SK-N-SH (cell line): ENCODE measurements at regions not wholly inside any gene's neighbourhood (a gene's known extent, or its start where the extent isn't known, plus 50 kb on each side); places are given as distances from the start of the nearest gene placed in this dataset.

Source experiments
- CTCF ChIA-PET: fragments of 300-600, 350-600 bp; formaldehyde crosslinking; extraction: SDS; loops from one replicate; lab custom pipeline; 2021; lab: Yijun Ruan, JAX
- POLR2A ChIA-PET: fragments of 350-600 bp; sonication (Branson Sonifier 250); formaldehyde crosslinking; extraction: SDS; loops from one replicate; lab custom pipeline; 2020; ENCODE audit warnings: antibody characterized with exemption, inconsistent platforms; lab: Yijun Ruan, JAX
- DNase-seq: peaks from one replicate; pipeline ENCODE4 v3.0.0; 2012
- H2AFZ ChIP-seq: fragments of 200-600 bp; sonication (generic); 2 replicates; pipeline ENCODE4 v1.8.1; 2016; ENCODE audit warnings: antibody characterized with exemption, mild to moderate bottlenecking, low read depth
- H3F3A ChIP-seq: fragments of 200-600 bp; sonication (generic); replicated peaks from 2 replicates; pipeline ENCODE3; 2016; ENCODE audit warnings: antibody characterized with exemption, mild to moderate bottlenecking; ENCODE audit not compliant: insufficient read depth
- H3K27ac ChIP-seq, 2 experiments: fragments of 200-500 bp in 1 of 2; fragments of 200-600 bp in 1 of 2; sonication (Bioruptor generic) in 1 of 2; sonication (generic), shearing (Covaris generic) in 1 of 2; 2 replicates each; pipeline versions ENCODE4 v1.5.1 to v1.6.1; 2014 to 2016; ENCODE audit warnings: low read depth in 2 of 2, inconsistent platforms in 1 of 2, low read length in 1 of 2, mild to moderate bottlenecking in 1 of 2, mixed read lengths in 1 of 2
- H3K27me3 ChIP-seq: fragments of 200-600 bp; sonication (generic), shearing (Covaris generic); 2 replicates; pipeline ENCODE4 v1.6.1; 2016; ENCODE audit warnings: mixed run types; ENCODE audit not compliant: insufficient read depth
- H3K36me3 ChIP-seq, 2 experiments: fragments of 200-500 bp in 1 of 2; fragments of 200-600 bp in 1 of 2; sonication (Bioruptor generic) in 1 of 2; sonication (generic) in 1 of 2; replicated peaks in 1 of 2; 2 replicates each; pipeline versions ENCODE3 to v1.5.1; 2014 to 2016; ENCODE audit warnings: low read length in 1 of 2, mild to moderate bottlenecking in 1 of 2; ENCODE audit not compliant: insufficient read depth in 2 of 2, control insufficient read depth in 1 of 2
- H3K4me1 ChIP-seq, 2 experiments: fragments of 200-500 bp in 1 of 2; fragments of 200-600 bp in 1 of 2; sonication (Bioruptor generic) in 1 of 2; sonication (generic), shearing (Covaris generic) in 1 of 2; 2 replicates each; pipeline versions ENCODE4 v1.5.1 to v1.6.1; 2014 to 2016; ENCODE audit warnings: low read depth in 1 of 2, low read length in 1 of 2, mixed run types in 1 of 2; ENCODE audit not compliant: insufficient read depth in 2 of 2, control insufficient read depth in 1 of 2
- H3K4me2 ChIP-seq: fragments of 200-600 bp; sonication (generic), shearing (Covaris generic); 2 replicates; pipeline ENCODE4 v1.6.1; 2017; ENCODE audit warnings: mixed run types
- H3K4me3 ChIP-seq, 2 experiments: fragments of 200-500 bp in 1 of 2; fragments of 200-600 bp in 1 of 2; sonication (Bioruptor generic) in 1 of 2; sonication (generic), shearing (Covaris generic) in 1 of 2; 2 replicates each; pipeline versions ENCODE4 v1.5.1 to v1.8.1; 2014 to 2016; ENCODE audit warnings: low read depth in 2 of 2, inconsistent platforms in 1 of 2, low read length in 1 of 2, mild to moderate bottlenecking in 1 of 2, mixed read lengths in 1 of 2, moderate library complexity in 1 of 2
- H3K79me2 ChIP-seq: fragments of 200-600 bp; sonication (generic); 2 replicates; pipeline ENCODE4 v1.8.1; 2017; ENCODE audit warnings: mild to moderate bottlenecking; ENCODE audit not compliant: insufficient read depth
- H3K9ac ChIP-seq: fragments of 200-600 bp; sonication (generic); 2 replicates; pipeline ENCODE4 v1.6.1; 2017; ENCODE audit warnings: mixed run types
- H3K9me2 ChIP-seq: fragments of 200-600 bp; sonication (generic); 2 replicates; pipeline ENCODE4 v1.6.1; 2017; ENCODE audit warnings: mixed run types
- H3K9me3 ChIP-seq: fragments of 200-600 bp; sonication (generic); 2 replicates; pipeline ENCODE4 v1.6.1; 2017; ENCODE audit warnings: mixed run types, mild to moderate bottlenecking, moderate library complexity
- H4K20me1 ChIP-seq: fragments of 200-600 bp; sonication (generic); 2 replicates; pipeline ENCODE4 v1.6.1; 2017; ENCODE audit warnings: mild to moderate bottlenecking, mixed run types; ENCODE audit not compliant: insufficient read depth
- EP300 ChIP-seq, 2 experiments: IDR thresholded peaks; 2 replicates each; pipeline versions ENCODE4 v1.4.0 to v1.6.1; 2012; ENCODE audit warnings: borderline replicate concordance in 1 of 2, low read depth in 1 of 2, low read length in 1 of 2
- FOXM1 ChIP-seq: IDR thresholded peaks from 2 replicates; pipeline ENCODE4 v1.4.0; 2012; ENCODE audit warnings: low read depth, mild to moderate bottlenecking
- NRF1 ChIP-seq: IDR thresholded peaks from 2 replicates; pipeline ENCODE4 v1.6.1; 2012; ENCODE audit warnings: low read depth, mild to moderate bottlenecking, low read length
- RAD21 ChIP-seq: IDR thresholded peaks from 2 replicates; pipeline ENCODE4 v1.6.1; 2012; ENCODE audit warnings: mild to moderate bottlenecking, low read length
- RCOR1 ChIP-seq: fragments of 150-350 bp; IDR thresholded peaks from 2 replicates; pipeline ENCODE4 v1.6.1; 2017; ENCODE audit warnings: antibody characterized with exemption, low read length
- RFX5 ChIP-seq: IDR thresholded peaks from 2 replicates; pipeline ENCODE4 v1.6.1; 2012; ENCODE audit warnings: mild to moderate bottlenecking, improper control_type of control experiment, low read length
- SIN3A ChIP-seq: IDR thresholded peaks from 2 replicates; pipeline ENCODE4 v1.6.1; 2012; ENCODE audit warnings: low read depth, mild to moderate bottlenecking, low read length, moderate library complexity, borderline replicate concordance
- WGBS: methylation state at CpG from one replicate; pipeline ENCODE4 v1.1.6; 2017; ENCODE audit warnings: low lambda C conversion rate; 5-methylcytosine and 5-hydroxymethylcytosine counted together
- TF ChIP-seq, protein P1 (sequence below): IDR thresholded peaks from 2 replicates; pipeline ENCODE4; 2012
- TF ChIP-seq, protein P2 (sequence below): IDR thresholded peaks from 2 replicates; pipeline ENCODE4 v1.6.1; 2012; ENCODE audit warnings: mild to moderate bottlenecking, low read depth, low read length, moderate library complexity
- TF ChIP-seq, protein P3 (sequence below): IDR thresholded peaks from 2 replicates; pipeline ENCODE4 v1.4.0; 2012; ENCODE audit warnings: low read depth, borderline replicate concordance

DNA sequence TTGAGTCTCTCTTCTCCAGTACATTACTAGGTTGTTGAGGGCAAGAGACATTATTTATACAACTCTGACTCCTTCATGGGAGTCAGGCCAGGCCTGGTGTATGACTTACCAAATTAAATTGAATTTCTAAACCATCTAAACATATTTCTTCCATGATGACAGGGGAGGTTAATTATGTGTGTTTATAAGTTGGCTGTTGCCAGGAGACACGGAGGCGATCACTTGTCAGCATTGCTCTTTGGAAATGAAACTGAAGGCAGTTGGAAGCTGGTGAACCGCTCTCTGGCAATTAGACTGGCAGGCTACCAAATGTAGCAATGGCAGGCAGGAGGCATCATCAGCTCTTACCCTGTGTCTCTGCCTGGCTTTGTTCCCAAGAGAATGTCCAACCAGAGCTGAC is 241.4 kb downstream of the KCNS3 start:
- H3K27ac ChIP-seq: no peak overlapping the region
- H3K4me2 ChIP-seq: no peak overlapping the region
- no peak for DNase-seq
- no peaks in the 10 kb centered on the region for H3K9me3 ChIP-seq
- no peak overlapping the region for H3K9ac ChIP-seq
- TF ChIP-seq RCOR1 (no peak), FOXM1 (no peak), SIN3A (no peak), NRF1 (no peak), RFX5 (no peak), EP300 (IDR thresholded peaks at IDR 0.05; ENCODE audit: borderline replicate concordance in 1 of 2, low read depth in 1 of 2, low read length in 1 of 2) (no peak)
- TF ChIP-seq, protein P1, sequence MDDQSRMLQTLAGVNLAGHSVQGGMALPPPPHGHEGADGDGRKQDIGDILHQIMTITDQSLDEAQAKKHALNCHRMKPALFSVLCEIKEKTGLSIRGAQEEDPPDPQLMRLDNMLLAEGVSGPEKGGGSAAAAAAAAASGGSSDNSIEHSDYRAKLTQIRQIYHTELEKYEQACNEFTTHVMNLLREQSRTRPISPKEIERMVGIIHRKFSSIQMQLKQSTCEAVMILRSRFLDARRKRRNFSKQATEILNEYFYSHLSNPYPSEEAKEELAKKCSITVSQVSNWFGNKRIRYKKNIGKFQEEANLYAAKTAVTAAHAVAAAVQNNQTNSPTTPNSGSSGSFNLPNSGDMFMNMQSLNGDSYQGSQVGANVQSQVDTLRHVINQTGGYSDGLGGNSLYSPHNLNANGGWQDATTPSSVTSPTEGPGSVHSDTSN: no peak
- TF ChIP-seq, protein P2, sequence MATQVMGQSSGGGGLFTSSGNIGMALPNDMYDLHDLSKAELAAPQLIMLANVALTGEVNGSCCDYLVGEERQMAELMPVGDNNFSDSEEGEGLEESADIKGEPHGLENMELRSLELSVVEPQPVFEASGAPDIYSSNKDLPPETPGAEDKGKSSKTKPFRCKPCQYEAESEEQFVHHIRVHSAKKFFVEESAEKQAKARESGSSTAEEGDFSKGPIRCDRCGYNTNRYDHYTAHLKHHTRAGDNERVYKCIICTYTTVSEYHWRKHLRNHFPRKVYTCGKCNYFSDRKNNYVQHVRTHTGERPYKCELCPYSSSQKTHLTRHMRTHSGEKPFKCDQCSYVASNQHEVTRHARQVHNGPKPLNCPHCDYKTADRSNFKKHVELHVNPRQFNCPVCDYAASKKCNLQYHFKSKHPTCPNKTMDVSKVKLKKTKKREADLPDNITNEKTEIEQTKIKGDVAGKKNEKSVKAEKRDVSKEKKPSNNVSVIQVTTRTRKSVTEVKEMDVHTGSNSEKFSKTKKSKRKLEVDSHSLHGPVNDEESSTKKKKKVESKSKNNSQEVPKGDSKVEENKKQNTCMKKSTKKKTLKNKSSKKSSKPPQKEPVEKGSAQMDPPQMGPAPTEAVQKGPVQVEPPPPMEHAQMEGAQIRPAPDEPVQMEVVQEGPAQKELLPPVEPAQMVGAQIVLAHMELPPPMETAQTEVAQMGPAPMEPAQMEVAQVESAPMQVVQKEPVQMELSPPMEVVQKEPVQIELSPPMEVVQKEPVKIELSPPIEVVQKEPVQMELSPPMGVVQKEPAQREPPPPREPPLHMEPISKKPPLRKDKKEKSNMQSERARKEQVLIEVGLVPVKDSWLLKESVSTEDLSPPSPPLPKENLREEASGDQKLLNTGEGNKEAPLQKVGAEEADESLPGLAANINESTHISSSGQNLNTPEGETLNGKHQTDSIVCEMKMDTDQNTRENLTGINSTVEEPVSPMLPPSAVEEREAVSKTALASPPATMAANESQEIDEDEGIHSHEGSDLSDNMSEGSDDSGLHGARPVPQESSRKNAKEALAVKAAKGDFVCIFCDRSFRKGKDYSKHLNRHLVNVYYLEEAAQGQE: no peak
- TF ChIP-seq, protein P3, sequence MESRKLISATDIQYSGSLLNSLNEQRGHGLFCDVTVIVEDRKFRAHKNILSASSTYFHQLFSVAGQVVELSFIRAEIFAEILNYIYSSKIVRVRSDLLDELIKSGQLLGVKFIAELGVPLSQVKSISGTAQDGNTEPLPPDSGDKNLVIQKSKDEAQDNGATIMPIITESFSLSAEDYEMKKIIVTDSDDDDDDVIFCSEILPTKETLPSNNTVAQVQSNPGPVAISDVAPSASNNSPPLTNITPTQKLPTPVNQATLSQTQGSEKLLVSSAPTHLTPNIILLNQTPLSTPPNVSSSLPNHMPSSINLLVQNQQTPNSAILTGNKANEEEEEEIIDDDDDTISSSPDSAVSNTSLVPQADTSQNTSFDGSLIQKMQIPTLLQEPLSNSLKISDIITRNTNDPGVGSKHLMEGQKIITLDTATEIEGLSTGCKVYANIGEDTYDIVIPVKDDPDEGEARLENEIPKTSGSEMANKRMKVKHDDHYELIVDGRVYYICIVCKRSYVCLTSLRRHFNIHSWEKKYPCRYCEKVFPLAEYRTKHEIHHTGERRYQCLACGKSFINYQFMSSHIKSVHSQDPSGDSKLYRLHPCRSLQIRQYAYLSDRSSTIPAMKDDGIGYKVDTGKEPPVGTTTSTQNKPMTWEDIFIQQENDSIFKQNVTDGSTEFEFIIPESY: no peak
- TF ChIP-seq, all 33 proteins: peak for 0
- CTCF ChIA-PET: interaction anchor here (0.8 to 1.7 kb wide), 3 partner anchors 30 to 268 kb away, joined by 3 to 6 read pairs (median 4); no protein-coding TSS in a partner anchor
- no peaks in the 10 kb centered on the region for H3K79me2 ChIP-seq
- no peak overlapping the region for H2AFZ ChIP-seq
- POLR2A ChIA-PET: no interaction called here
- no peak overlapping the region for H3K4me3 ChIP-seq
- no peaks in the 10 kb centered on the region for H4K20me1 ChIP-seq
- WGBS: 30% methylated on average over 3 of the region's 3 CpGs
- H3K36me3 ChIP-seq: no peaks in the 10 kb centered on the region
- no peaks in the 10 kb centered on the region for H3K9me2 ChIP-seq
- H3K27me3 ChIP-seq: no peaks in the 10 kb centered on the region
- no peaks in the 10 kb centered on the region for H3F3A ChIP-seq
- H3K4me1 ChIP-seq: peaks cover 0 to 28% of the 10 kb centered on the region in 2 experiments; a peak in 2 of 4 replicates

DNA sequence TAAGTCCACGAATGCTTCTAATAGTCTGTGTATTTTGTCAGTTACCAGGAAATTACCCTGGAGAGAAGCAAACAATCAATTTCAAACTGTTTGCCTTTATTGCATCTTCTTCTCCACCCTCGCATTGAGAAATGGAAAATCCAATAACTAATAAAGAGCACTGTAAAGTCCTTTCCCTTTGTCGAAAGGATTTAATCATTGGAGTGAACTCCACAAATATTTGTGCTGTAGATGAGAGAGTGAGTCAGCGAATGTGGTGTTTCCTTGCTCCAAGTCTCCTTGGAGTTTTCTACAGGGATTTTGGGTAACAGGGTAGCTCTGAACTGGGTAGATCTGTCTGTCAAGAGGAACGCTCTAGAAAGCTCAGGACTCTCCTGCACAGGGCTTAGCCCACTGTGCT is 240.2 kb downstream of the KCNS3 start:
- CTCF ChIA-PET: interaction anchor here (1.2 kb wide), 1 partner anchor 31 kb away, joined by 4 read pairs; no protein-coding TSS in a partner anchor
- TF ChIP-seq RAD21: no peak
- Histone ChIP-seq H3K36me3 (no peaks in the 10 kb centered on the region), H3K4me2 (no peak overlapping the region), H3F3A (no peaks in the 10 kb centered on the region), H3K9ac (no peak overlapping the region), H3K79me2 (no peaks in the 10 kb centered on the region), H3K9me3 (no peaks in the 10 kb centered on the region), H2AFZ (no peak overlapping the region), H3K27ac (no peak overlapping the region), H3K4me3 (no peak overlapping the region), H3K9me2 (no peaks in the 10 kb centered on the region), H3K27me3 (no peaks in the 10 kb centered on the region), H3K4me1 (peaks cover 0 to 18% of the 10 kb centered on the region in 2 experiments; a peak in 2 of 4 replicates), H4K20me1 (no peaks in the 10 kb centered on the region)
- no peak for DNase-seq
- POLR2A ChIA-PET: no interaction called here
- 12% methylated on average over 5 of the region's 5 CpGs for WGBS
